Endothelial cell of umbilical vein (primary cell): ENCODE measurements at regions not wholly inside any gene's neighbourhood (a gene's known extent, or its start where the extent isn't known, plus 50 kb on each side); places are given as distances from the start of the nearest gene placed in this dataset.

Experiments used
- BruUV-seq: library from RNA; stranded (reverse); fragments of 400-500 nt; replicated peaks from 2 replicates; lab custom pipeline; 2021; lab: Mats Ljungman, UMichigan
- CTCF ChIA-PET: fragments of 300-600, 350-600 bp; sonication (Branson Sonifier 250); formaldehyde crosslinking; loops from one replicate; lab custom pipeline; 2021; ENCODE audit warnings: antibody characterized with exemption, inconsistent platforms; lab: Charles Lee
- POLR2A ChIA-PET: fragments of 300-600, 350-600 bp; sonication (Branson Sonifier 250); formaldehyde crosslinking; loops from one replicate; lab custom pipeline; 2021; ENCODE audit warnings: antibody characterized with exemption, inconsistent platforms; lab: Charles Lee
- DNase-seq: peaks from one replicate; pipeline ENCODE4 v3.0.0-alpha.2; 2011; ENCODE audit warnings: low read depth, low spot score
- FAIRE-seq: peaks from 2 replicates; lab custom pipeline; 2011; peaks lifted over from hg19 to GRCh38; lab: Jason Lieb, UNC
- H2AFZ ChIP-seq: 2 replicates; pipeline ENCODE4 v1.6.0; 2012; ENCODE audit warnings: low read depth, low read length, control low read depth, inconsistent platforms
- H3K27ac ChIP-seq: 2 replicates; pipeline ENCODE4 v1.5.1; 2011; ENCODE audit warnings: low read depth, mild to moderate bottlenecking, control low read depth, low read length, moderate library complexity; ENCODE audit not compliant: insufficient read depth
- H3K27me3 ChIP-seq, 2 experiments: 2 replicates each; pipeline versions ENCODE4 v1.6.0 to v1.6.1; 2011; ENCODE audit warnings: low read length in 2 of 2, mixed read lengths in 1 of 2; ENCODE audit not compliant: control insufficient read depth in 2 of 2, insufficient read depth in 2 of 2
- H3K36me3 ChIP-seq, 2 experiments: 2 replicates in 1 of 2; 3 replicates in 1 of 2; pipeline ENCODE4 v1.5.1; 2011; ENCODE audit warnings: low read length in 2 of 2, mild to moderate bottlenecking in 1 of 2, moderate library complexity in 1 of 2; ENCODE audit not compliant: control insufficient read depth in 2 of 2, insufficient read depth in 2 of 2; ENCODE audit errors: extremely low read depth in 1 of 2
- H3K4me1 ChIP-seq: 3 replicates; pipeline ENCODE4 v1.5.1; 2011; ENCODE audit warnings: mild to moderate bottlenecking, low read length; ENCODE audit not compliant: control insufficient read depth, insufficient read depth; ENCODE audit errors: extremely low read depth
- H3K4me2 ChIP-seq: 2 replicates; pipeline ENCODE4 v1.6.1; 2011; ENCODE audit warnings: low read length, control low read depth, mixed read lengths; ENCODE audit not compliant: insufficient read depth
- H3K4me3 ChIP-seq, 3 experiments: fragments of 200-600 bp in 1 of 3; sonication (generic), shearing (Covaris generic) in 1 of 3; replicated peaks in 1 of 3; 2 replicates each; pipeline ENCODE4 v1.5.1; 2011 to 2016; ENCODE audit warnings: control low read depth in 3 of 3, low read length in 3 of 3, mild to moderate bottlenecking in 2 of 3, inconsistent platforms in 1 of 3, low read depth in 1 of 3, moderate library complexity in 1 of 3; ENCODE audit not compliant: insufficient read depth in 1 of 3
- H3K79me2 ChIP-seq: 2 replicates; pipeline ENCODE4 v1.6.0; 2012; ENCODE audit warnings: low read length, inconsistent platforms; ENCODE audit not compliant: control insufficient read depth, insufficient read depth
- H3K9ac ChIP-seq: replicated peaks from 2 replicates; pipeline ENCODE3; 2011; ENCODE audit warnings: low read length, control low read depth; ENCODE audit not compliant: insufficient read depth; ENCODE audit errors: extremely low read depth
- H3K9me1 ChIP-seq: replicated peaks from 3 replicates; pipeline ENCODE4 v1.6.0; 2011; ENCODE audit warnings: mild to moderate bottlenecking, low read length; ENCODE audit not compliant: control insufficient read depth, insufficient read depth; ENCODE audit errors: extremely low read depth
- H3K9me3 ChIP-seq: replicated peaks from 2 replicates; pipeline ENCODE4 v1.5.1; 2012; ENCODE audit warnings: low read length, inconsistent platforms; ENCODE audit not compliant: control insufficient read depth, insufficient read depth
- H4K20me1 ChIP-seq: replicated peaks from 2 replicates; pipeline ENCODE3; 2011; ENCODE audit warnings: mild to moderate bottlenecking, low read length; ENCODE audit not compliant: control insufficient read depth, insufficient read depth; ENCODE audit errors: extremely low read depth
- FOS ChIP-seq: IDR thresholded peaks from 2 replicates; pipeline ENCODE4 v1.6.1; 2011; ENCODE audit warnings: mild to moderate bottlenecking, low read length, moderate library complexity, borderline replicate concordance; ENCODE audit not compliant: insufficient read depth
- JUN ChIP-seq: IDR thresholded peaks from 2 replicates; pipeline ENCODE4 v1.6.1; 2011; ENCODE audit warnings: borderline replicate concordance, low read depth; ENCODE audit not compliant: insufficient read length, insufficient read depth
- MYC ChIP-seq: IDR thresholded peaks from one replicate; pipeline ENCODE4 v1.6.1; 2011; ENCODE audit warnings: mild to moderate bottlenecking, low read depth, low read length
- POLR2A ChIP-seq: IDR thresholded peaks from 2 replicates; pipeline ENCODE4 v1.6.1; 2012; ENCODE audit warnings: low read depth, mild to moderate bottlenecking, control low read depth, low read length
- POLR2AphosphoS5 ChIP-seq: IDR thresholded peaks from 2 replicates; pipeline ENCODE4 v1.6.1; 2012; ENCODE audit warnings: low read depth, mild to moderate bottlenecking, control low read depth, low read length, moderate library complexity; ENCODE audit not compliant: insufficient read depth
- dilution Hi-C: fragments of 300-500 bp; cut with MboI; formaldehyde crosslinking; loops from one replicate; pipeline ENCODE4 v1.15.0; 2019; ENCODE audit warnings: low sequenced_read_pairs; ENCODE audit not compliant: extremely low pct_ligation_motif_present
- intact Hi-C: fragments of 100-400 bp; cut with micrococcal nuclease; formaldehyde crosslinking; loops from one replicate; pipeline ENCODE4 v1.10.0; 2022

GRCh38 chr1:29458737-29459619 lies 222.7 kb downstream of the PTPRU start:
- no peak overlapping the region for H3K27ac ChIP-seq

GRCh38 chr1:29457496-29458368 lies 221.4 kb downstream of the PTPRU start:
- no peaks in the 10 kb centered on the region for H3K36me3 ChIP-seq
- FAIRE-seq (no peak), DNase-seq (no peak)
- H3K9me3 ChIP-seq: no peaks in the 10 kb centered on the region
- no peaks in the 10 kb centered on the region for H4K20me1 ChIP-seq
- no peak overlapping the region for H2AFZ ChIP-seq
- H3K4me2 ChIP-seq: no peak overlapping the region
- H3K9me1 ChIP-seq: no peaks in the 10 kb centered on the region
- dilution Hi-C loops (no loop called here), intact Hi-C loops (no loop called here)
- ChIA-PET POLR2A (no interaction called here), CTCF (interaction anchor here (1.0 kb wide), 1 partner anchor 8 kb away, joined by 3 read pairs; no protein-coding TSS in a partner anchor)
- TF ChIP-seq POLR2A (no peak), JUN (no peak)
- no peaks in the 10 kb centered on the region for H3K27me3 ChIP-seq
- H3K4me1 ChIP-seq: no peaks in the 10 kb centered on the region
- H3K9ac ChIP-seq: no peak overlapping the region
- BruUV-seq: no TSS peak
- no peak overlapping the region for H3K27ac ChIP-seq
- no peaks in the 10 kb centered on the region for H3K79me2 ChIP-seq
- no peak overlapping the region for H3K4me3 ChIP-seq

More at GRCh38 chr1:29458737-29459619, 222.7 kb downstream of the PTPRU start:
- ChIA-PET CTCF (no interaction called here), POLR2A (no interaction called here)
- Histone ChIP-seq H3K9me1 (no peaks in the 10 kb centered on the region), H3K4me3 (no peak overlapping the region), H3K9me3 (no peaks in the 10 kb centered on the region), H3K4me1 (no peaks in the 10 kb centered on the region), H4K20me1 (no peaks in the 10 kb centered on the region), H3K36me3 (no peaks in the 10 kb centered on the region), H3K9ac (no peak overlapping the region), H3K27me3 (no peaks in the 10 kb centered on the region), H3K79me2 (no peaks in the 10 kb centered on the region), H3K4me2 (no peak overlapping the region), H2AFZ (no peak overlapping the region)
- FAIRE-seq (no peak), DNase-seq (no peak)
- intact Hi-C loops: no loop called here
- TF ChIP-seq FOS: no peak
- TF ChIP-seq POLR2AphosphoS5: no peak
- TF ChIP-seq MYC: no peak
- dilution Hi-C loops: no loop called here
- BruUV-seq: no TSS peak
